ENCODE measurements at regions not wholly inside any gene's neighbourhood (a gene's known extent, or its start where the extent isn't known, plus 50 kb on each side); places are given as distances from the start of the nearest gene placed in this dataset.

DNA sequence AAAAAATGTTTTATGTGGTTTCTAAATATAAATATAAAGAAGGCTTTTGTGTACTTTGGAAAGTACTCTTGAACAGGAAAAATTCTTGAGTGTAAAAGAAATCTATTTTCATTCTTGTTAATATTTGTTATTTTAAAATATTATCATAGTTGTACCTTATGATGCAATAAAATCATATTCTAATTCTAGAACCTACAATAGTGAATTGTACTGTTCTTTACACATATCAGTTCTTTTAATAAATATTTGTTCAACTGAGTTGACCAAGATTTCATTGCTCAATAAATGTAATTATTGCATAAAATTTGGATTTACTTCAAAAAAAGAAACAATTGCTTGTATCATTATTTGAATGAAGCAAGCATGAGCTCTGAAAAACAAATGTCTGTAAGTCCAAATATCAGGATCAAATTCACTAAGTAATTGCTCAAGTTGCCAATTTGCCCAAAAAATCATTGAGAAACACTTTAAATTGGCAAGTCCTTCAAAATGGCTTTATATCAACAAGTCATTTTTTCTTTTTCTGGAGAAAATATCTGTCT is 191.6 kb upstream of the SLC16A7 start:
- no peaks in the 10 kb centered on the region for H3K36me3 ChIP-seq (ENCODE audit: control insufficient read depth in 2 of 2, insufficient read depth in 2 of 2, low read length in 1 of 2)
- no peak overlapping the region for H3K9ac ChIP-seq (ENCODE audit: control insufficient read depth, insufficient read depth, low read length)
- no peak overlapping the region for H3K4me2 ChIP-seq (ENCODE audit: control insufficient read depth, insufficient read depth)
- BruUV-seq (replicated peaks), result no TSS peak
- CTCF ChIA-PET, result interaction anchor here (0.7 to 2.2 kb wide), 10 partner anchors 8 to 764 kb away, joined by 3 to 16 read pairs (median 4); no protein-coding TSS in a partner anchor
- POLR2A ChIA-PET, result no interaction called here
- ATAC-seq, result no peak
- H4K20me1 ChIP-seq (ENCODE audit: control insufficient read depth, insufficient read depth), result no peaks in the 10 kb centered on the region
- no peak overlapping the region for H3K4me3 ChIP-seq
- H3K4me1 ChIP-seq (ENCODE audit: control insufficient read depth, insufficient read depth, low read length), result no peaks in the 10 kb centered on the region
- SMC1A ChIA-PET (ENCODE audit: uncharacterized antibody, unreplicated experiment), result interaction anchor here (0.9 to 1.3 kb wide), 3 partner anchors 9 to 431 kb away, joined by 3 to 5 read pairs (median 5); no protein-coding TSS in a partner anchor
- no peak overlapping the region for H2AFZ ChIP-seq (ENCODE audit: control insufficient read depth, low read depth, low read length)
- H3K9me3 ChIP-seq (replicated peaks; ENCODE audit: control insufficient read depth, insufficient read depth, low read length), result no peaks in the 10 kb centered on the region
- no peak for FAIRE-seq
- no peaks in the 10 kb centered on the region for H3K79me2 ChIP-seq (ENCODE audit: control insufficient read depth, insufficient read depth, low read length)
- RAD21 ChIA-PET (ENCODE audit: unreplicated experiment), result interaction anchor here (1.2 kb wide), 1 partner anchor 431 kb away, joined by 3 read pairs; no protein-coding TSS in a partner anchor
- H3K27ac ChIP-seq (ENCODE audit: control insufficient read depth, insufficient read depth), result no peak overlapping the region
- DNase-seq (ENCODE audit: low read depth, low spot score), result no peak
- intact Hi-C loops (cut with micrococcal nuclease; ENCODE audit: unreplicated experiment), result no loop called here
- no peak for TF ChIP-seq SUPT20H (IDR thresholded peaks at IDR 0.05; ENCODE audit: borderline replicate concordance, control insufficient read depth, low read depth, low read length)
- TF ChIP-seq, protein P1, sequence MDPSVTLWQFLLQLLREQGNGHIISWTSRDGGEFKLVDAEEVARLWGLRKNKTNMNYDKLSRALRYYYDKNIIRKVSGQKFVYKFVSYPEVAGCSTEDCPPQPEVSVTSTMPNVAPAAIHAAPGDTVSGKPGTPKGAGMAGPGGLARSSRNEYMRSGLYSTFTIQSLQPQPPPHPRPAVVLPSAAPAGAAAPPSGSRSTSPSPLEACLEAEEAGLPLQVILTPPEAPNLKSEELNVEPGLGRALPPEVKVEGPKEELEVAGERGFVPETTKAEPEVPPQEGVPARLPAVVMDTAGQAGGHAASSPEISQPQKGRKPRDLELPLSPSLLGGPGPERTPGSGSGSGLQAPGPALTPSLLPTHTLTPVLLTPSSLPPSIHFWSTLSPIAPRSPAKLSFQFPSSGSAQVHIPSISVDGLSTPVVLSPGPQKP (IDR thresholded peaks at IDR 0.05; ENCODE audit: low read depth, low read length), result no peak
- no peak for TF ChIP-seq ZNF622 (IDR thresholded peaks at IDR 0.05)
- no peak for TF ChIP-seq IRF5 (IDR thresholded peaks at IDR 0.05; ENCODE audit: borderline replicate concordance)
- no peak for TF ChIP-seq ZNF592 (IDR thresholded peaks at IDR 0.05)
- no peak for TF ChIP-seq SMARCA5 (IDR thresholded peaks at IDR 0.05)
- no peak for TF ChIP-seq BHLHE40 (IDR thresholded peaks at IDR 0.05; ENCODE audit: borderline replicate concordance in 1 of 2, low read depth in 2 of 2, low read length in 1 of 2)
- TF ChIP-seq ZSCAN29 (IDR thresholded peaks at IDR 0.05), result no peak
- no peak for TF ChIP-seq SMC3 (IDR thresholded peaks at IDR 0.05; ENCODE audit: borderline replicate concordance, low read length)
- no peak for TF ChIP-seq ZNF24 (IDR thresholded peaks at IDR 0.05)
- TF ChIP-seq ZBED1 (IDR thresholded peaks at IDR 0.05; ENCODE audit: borderline replicate concordance), result no peak
- TF ChIP-seq KLF5 (IDR thresholded peaks at IDR 0.05; ENCODE audit: partially characterized antibody), result no peak
- no peak for TF ChIP-seq IRF3 (IDR thresholded peaks at IDR 0.05)
- no peak for TF ChIP-seq SPI1 (IDR thresholded peaks at IDR 0.05; ENCODE audit: borderline replicate concordance, insufficient read depth, low read depth, low read length)
- no peak for TF ChIP-seq TCF12 (IDR thresholded peaks at IDR 0.05; ENCODE audit: low read depth, low read length)
- TF ChIP-seq POLR2A (IDR thresholded peaks at IDR 0.05; ENCODE audit: low read depth, low read length), result no peak
- no peaks in the 10 kb centered on the region for H3K27me3 ChIP-seq (replicated peaks in 1 of 2; ENCODE audit: control insufficient read depth in 2 of 2, insufficient read depth in 2 of 2, low read length in 1 of 2)
- in situ Hi-C loops (cut with MboI), result loop anchor here (10.0 kb wide), 2 partner anchors 401 to 431 kb away; no protein-coding TSS in a partner anchor

Data from GM12878 (cell line).